KMS-11 (cell line): ENCODE measurements at regions not wholly inside any gene's neighbourhood (a gene's known extent, or its start where the extent isn't known, plus 50 kb on each side); places are given as distances from the start of the nearest gene placed in this dataset.

Source experiments
- H2AFZ ChIP-seq: fragments of 200-600 bp; sonication (generic); 2 replicates; pipeline ENCODE4 v1.6.1; 2016; ENCODE audit warnings: antibody characterized with exemption, mixed run types, low read depth
- H3K27ac ChIP-seq: fragments of 200-600 bp; sonication (generic); 2 replicates; pipeline ENCODE4 v1.6.1; 2016; ENCODE audit warnings: mild to moderate bottlenecking, mixed run types
- H3K27me3 ChIP-seq: fragments of 200-600 bp; sonication (generic); 2 replicates; pipeline ENCODE4 v1.6.1; 2017; ENCODE audit warnings: mild to moderate bottlenecking, low read depth, mixed run types, moderate library complexity; ENCODE audit not compliant: insufficient read depth
- H3K36me3 ChIP-seq: fragments of 200-600 bp; sonication (generic); 2 replicates; pipeline ENCODE4 v1.6.1; 2017; ENCODE audit warnings: mild to moderate bottlenecking, mixed run types; ENCODE audit not compliant: insufficient read depth
- H3K4me1 ChIP-seq: fragments of 200-600 bp; sonication (generic); 2 replicates; pipeline ENCODE4 v1.6.1; 2016; ENCODE audit warnings: mild to moderate bottlenecking, low read depth, mixed run types; ENCODE audit not compliant: poor library complexity, severe bottlenecking
- H3K4me2 ChIP-seq: fragments of 200-600 bp; sonication (generic); 2 replicates; pipeline ENCODE4 v1.7.0; 2016; ENCODE audit warnings: mild to moderate bottlenecking, mixed run types
- H3K4me3 ChIP-seq: fragments of 200-600 bp; sonication (generic); IDR thresholded peaks from 2 replicates; pipeline ENCODE4 v1.6.1; 2017; ENCODE audit warnings: low read depth, low read length, mixed read lengths; ENCODE audit not compliant: insufficient read depth
- H3K79me2 ChIP-seq: fragments of 200-600 bp; sonication (generic); 2 replicates; pipeline ENCODE4 v1.6.1; 2016; ENCODE audit warnings: low read depth, mixed run types; ENCODE audit not compliant: insufficient read depth
- H3K9ac ChIP-seq: fragments of 200-600 bp; sonication (generic); 2 replicates; pipeline ENCODE4 v1.6.1; 2016; ENCODE audit warnings: mild to moderate bottlenecking, mixed run types
- H4K20me1 ChIP-seq: fragments of 200-600 bp; sonication (generic); 2 replicates; pipeline ENCODE4 v1.6.1; 2016; ENCODE audit warnings: mild to moderate bottlenecking, mixed run types; ENCODE audit not compliant: insufficient read depth
- TF ChIP-seq, protein P1 (sequence below): fragments of 200-600 bp; sonication (generic); conservative IDR thresholded peaks from 2 replicates; pipeline ENCODE4 v1.6.1; 2017; ENCODE audit warnings: low read depth, mild to moderate bottlenecking, antibody characterized with exemption, low read length, moderate library complexity, mixed read lengths

DNA sequence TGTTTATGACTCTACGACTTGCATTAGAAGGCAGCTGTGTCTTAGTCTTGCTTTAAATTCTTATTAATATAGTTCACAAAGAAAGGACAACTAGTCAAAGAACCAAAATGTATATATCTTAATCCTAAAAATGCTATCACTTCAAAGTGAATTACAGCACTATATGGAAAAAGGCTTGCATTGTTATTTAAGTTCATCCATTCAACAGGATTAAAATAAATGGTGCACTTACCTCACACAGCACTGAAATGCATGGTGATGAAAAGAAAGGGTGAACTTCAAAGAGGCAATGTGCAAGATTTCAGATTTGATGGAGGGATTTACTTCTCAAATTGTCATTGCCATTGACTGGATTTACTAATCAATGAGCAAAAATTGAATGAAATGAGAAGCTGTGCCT lies 344.4 kb upstream of the NUDT12 start:
- TF ChIP-seq, protein P1, sequence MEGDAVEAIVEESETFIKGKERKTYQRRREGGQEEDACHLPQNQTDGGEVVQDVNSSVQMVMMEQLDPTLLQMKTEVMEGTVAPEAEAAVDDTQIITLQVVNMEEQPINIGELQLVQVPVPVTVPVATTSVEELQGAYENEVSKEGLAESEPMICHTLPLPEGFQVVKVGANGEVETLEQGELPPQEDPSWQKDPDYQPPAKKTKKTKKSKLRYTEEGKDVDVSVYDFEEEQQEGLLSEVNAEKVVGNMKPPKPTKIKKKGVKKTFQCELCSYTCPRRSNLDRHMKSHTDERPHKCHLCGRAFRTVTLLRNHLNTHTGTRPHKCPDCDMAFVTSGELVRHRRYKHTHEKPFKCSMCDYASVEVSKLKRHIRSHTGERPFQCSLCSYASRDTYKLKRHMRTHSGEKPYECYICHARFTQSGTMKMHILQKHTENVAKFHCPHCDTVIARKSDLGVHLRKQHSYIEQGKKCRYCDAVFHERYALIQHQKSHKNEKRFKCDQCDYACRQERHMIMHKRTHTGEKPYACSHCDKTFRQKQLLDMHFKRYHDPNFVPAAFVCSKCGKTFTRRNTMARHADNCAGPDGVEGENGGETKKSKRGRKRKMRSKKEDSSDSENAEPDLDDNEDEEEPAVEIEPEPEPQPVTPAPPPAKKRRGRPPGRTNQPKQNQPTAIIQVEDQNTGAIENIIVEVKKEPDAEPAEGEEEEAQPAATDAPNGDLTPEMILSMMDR, result no peak
- H3K27me3 ChIP-seq, result no peaks in the 10 kb centered on the region
- H4K20me1 ChIP-seq, result no peaks in the 10 kb centered on the region
- no peak overlapping the region for H3K27ac ChIP-seq
- H3K36me3 ChIP-seq, result no peaks in the 10 kb centered on the region
- H3K9ac ChIP-seq, result no peak overlapping the region
- H2AFZ ChIP-seq, result no peak overlapping the region
- no peak overlapping the region for H3K4me3 ChIP-seq
- H3K79me2 ChIP-seq, result no peaks in the 10 kb centered on the region
- no peak overlapping the region for H3K4me2 ChIP-seq
- peaks cover 24% of the 10 kb centered on the region for H3K4me1 ChIP-seq

DNA sequence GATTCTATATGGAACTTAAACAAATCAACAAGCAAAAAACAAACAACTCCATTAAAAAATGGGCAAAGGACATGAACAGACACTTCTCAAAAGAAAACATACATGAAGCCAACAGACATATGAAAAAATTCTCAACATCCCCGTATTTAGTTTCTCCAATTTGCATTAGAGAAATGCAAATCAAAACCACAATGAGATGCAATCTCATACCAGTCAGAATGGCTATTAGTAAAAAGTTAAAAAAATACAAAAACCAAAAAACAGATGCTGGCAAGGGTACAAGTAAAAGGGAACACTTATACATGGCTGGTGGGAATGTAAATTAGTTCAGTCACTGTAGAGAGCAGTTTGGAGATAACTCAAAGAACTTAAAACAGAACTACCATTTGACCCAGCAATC lies 342.1 kb upstream of the NUDT12 start:
- H2AFZ ChIP-seq, result no peak overlapping the region
- H3K79me2 ChIP-seq, result no peaks in the 10 kb centered on the region
- H3K36me3 ChIP-seq, result no peaks in the 10 kb centered on the region
- H3K9ac ChIP-seq, result no peak overlapping the region
- no peak overlapping the region for H3K4me2 ChIP-seq
- H3K4me1 ChIP-seq, result peaks cover 17% of the 10 kb centered on the region
- TF ChIP-seq, protein P1, result no peak
- no peaks in the 10 kb centered on the region for H4K20me1 ChIP-seq
- H3K27ac ChIP-seq, result no peak overlapping the region
- H3K27me3 ChIP-seq, result no peaks in the 10 kb centered on the region
- no peak overlapping the region for H3K4me3 ChIP-seq

DNA sequence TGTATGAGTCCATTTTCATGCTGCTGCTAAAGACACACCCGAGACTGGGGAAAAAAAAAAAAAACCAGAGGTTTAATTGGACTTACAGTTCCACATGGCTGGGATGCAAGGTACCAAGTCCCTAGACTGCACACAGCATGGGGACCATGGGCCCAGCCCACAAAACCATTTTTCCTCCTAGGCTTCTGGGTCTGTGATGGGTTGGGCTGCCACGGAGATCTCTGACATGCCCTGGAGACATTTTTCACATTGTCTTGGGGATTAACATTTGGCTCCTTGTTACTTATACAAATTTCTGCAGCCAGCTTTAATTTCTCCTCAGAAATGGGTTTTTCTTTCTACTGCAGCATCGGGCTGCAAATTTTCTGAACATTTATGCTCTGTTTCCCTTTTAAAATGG lies 340.3 kb upstream of the NUDT12 start:
- Histone ChIP-seq H4K20me1 (no peaks in the 10 kb centered on the region), H3K27ac (no peak overlapping the region), H3K4me1 (peaks cover 11% of the 10 kb centered on the region), H3K4me2 (no peak overlapping the region), H3K36me3 (no peaks in the 10 kb centered on the region), H3K4me3 (no peak overlapping the region), H2AFZ (no peak overlapping the region), H3K27me3 (no peaks in the 10 kb centered on the region), H3K79me2 (no peaks in the 10 kb centered on the region), H3K9ac (no peak overlapping the region)
- TF ChIP-seq, protein P1, result no peak

DNA sequence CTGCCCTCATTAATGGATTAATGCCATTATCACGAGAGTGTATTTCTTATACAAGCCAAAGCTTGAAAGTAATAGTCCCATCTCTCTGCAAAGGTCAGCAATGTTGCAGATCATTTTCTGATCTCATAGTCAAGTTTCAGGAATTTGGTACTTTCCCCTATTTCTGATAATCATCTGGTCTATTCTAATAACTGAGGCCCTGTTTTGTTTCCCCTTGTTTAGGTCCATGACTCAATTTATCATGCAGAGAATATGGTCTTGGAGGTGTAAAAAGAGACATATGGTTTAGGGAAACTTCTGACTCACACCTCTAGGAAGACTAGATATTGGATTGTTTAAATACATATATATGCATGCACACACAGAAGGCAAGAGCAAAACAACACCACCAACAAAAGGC lies 339.3 kb upstream of the NUDT12 start:
- H3K9ac ChIP-seq, result no peak overlapping the region
- no peaks in the 10 kb centered on the region for H3K79me2 ChIP-seq
- H3K4me1 ChIP-seq, result peaks cover 21% of the 10 kb centered on the region
- H3K36me3 ChIP-seq, result no peaks in the 10 kb centered on the region
- H3K27me3 ChIP-seq, result no peaks in the 10 kb centered on the region
- H3K4me3 ChIP-seq, result no peak overlapping the region
- TF ChIP-seq, protein P1, result no peak
- no peaks in the 10 kb centered on the region for H4K20me1 ChIP-seq
- H2AFZ ChIP-seq, result no peak overlapping the region
- H3K27ac ChIP-seq, result no peak overlapping the region
- H3K4me2 ChIP-seq, result no peak overlapping the region
